ENCODE measurements at regions not wholly inside any gene's neighbourhood (a gene's known extent, or its start where the extent isn't known, plus 50 kb on each side); places are given as distances from the start of the nearest gene placed in this dataset.

DNA sequence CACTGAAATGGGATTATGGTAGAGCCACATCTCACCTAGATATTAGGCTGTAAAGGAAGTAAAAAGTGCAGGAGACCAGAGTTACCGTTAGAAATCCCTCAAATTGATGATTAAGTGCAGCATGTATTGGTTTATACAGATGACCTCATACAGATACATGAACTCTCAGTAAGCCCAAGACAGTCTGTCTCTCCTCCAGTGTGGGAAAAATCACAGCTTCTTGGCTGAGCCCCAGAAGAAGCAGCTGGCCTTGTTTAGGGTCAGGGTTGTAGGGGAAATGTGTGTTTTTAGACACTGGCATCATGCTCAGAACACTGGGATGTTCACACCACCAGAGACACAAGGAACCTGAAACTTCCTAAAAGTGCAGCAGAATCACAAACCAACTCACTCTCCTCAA is 135.9 kb downstream of the KATNIP start:
- no TSS peak for BruUV-seq (replicated peaks)
- no peaks in the 10 kb centered on the region for H4K20me1 ChIP-seq (ENCODE audit: insufficient read depth, low read length)
- peaks cover 5% of the 10 kb centered on the region; the same call in 1 of the 2 replicates for H3K4me1 ChIP-seq (ENCODE audit: control insufficient read depth, insufficient read depth, low read length)
- no peak overlapping the region for H2BK20ac ChIP-seq (ENCODE audit: low read depth, low read length)
- H2AK9ac ChIP-seq (replicated peaks; ENCODE audit: low read depth, low read length, poor library complexity) = no peak overlapping the region
- no peak overlapping the region for H3K18ac ChIP-seq (ENCODE audit: low read depth, low read length)
- H2BK15ac ChIP-seq (ENCODE audit: low read depth, low read length) = no peak overlapping the region
- no peak overlapping the region for H3K23ac ChIP-seq (ENCODE audit: low read depth, low read length)
- POLR2A ChIA-PET (ENCODE audit: unreplicated experiment) = no interaction called here
- peak overlapping the region; percentile 40; the same call in 1 of the 2 replicates for H3K4me2 ChIP-seq (ENCODE audit: low read depth, low read length)
- H2AK5ac ChIP-seq (ENCODE audit: low read depth, low read length) = no peak overlapping the region
- peaks cover 6% of the 10 kb centered on the region for H3K9me1 ChIP-seq (ENCODE audit: insufficient read depth, low read length)
- no peak overlapping the region for H3K4me3 ChIP-seq (ENCODE audit: insufficient read depth, low read depth, low read length)
- no peak overlapping the region for H3K56ac ChIP-seq (ENCODE audit: extremely low read depth, insufficient read depth, low read length)
- no peak overlapping the region for H4K8ac ChIP-seq (ENCODE audit: low read depth in 2 of 2, low read length in 2 of 2)
- TF ChIP-seq, protein P1, sequence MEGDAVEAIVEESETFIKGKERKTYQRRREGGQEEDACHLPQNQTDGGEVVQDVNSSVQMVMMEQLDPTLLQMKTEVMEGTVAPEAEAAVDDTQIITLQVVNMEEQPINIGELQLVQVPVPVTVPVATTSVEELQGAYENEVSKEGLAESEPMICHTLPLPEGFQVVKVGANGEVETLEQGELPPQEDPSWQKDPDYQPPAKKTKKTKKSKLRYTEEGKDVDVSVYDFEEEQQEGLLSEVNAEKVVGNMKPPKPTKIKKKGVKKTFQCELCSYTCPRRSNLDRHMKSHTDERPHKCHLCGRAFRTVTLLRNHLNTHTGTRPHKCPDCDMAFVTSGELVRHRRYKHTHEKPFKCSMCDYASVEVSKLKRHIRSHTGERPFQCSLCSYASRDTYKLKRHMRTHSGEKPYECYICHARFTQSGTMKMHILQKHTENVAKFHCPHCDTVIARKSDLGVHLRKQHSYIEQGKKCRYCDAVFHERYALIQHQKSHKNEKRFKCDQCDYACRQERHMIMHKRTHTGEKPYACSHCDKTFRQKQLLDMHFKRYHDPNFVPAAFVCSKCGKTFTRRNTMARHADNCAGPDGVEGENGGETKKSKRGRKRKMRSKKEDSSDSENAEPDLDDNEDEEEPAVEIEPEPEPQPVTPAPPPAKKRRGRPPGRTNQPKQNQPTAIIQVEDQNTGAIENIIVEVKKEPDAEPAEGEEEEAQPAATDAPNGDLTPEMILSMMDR (conservative IDR thresholded peaks at IDR 0.05; ENCODE audit: low read depth, low read length) = no peak
- TF ChIP-seq RCOR1 (IDR thresholded peaks at IDR 0.05; ENCODE audit: insufficient replicate concordance, low read length) (peak; percentile 58), CHD1 (IDR thresholded peaks at IDR 0.05; ENCODE audit: low read depth, low read length) (no peak), BHLHE40 (IDR thresholded peaks at IDR 0.05; ENCODE audit: low read depth, low read length) (no peak)
- ATAC-seq (ENCODE audit: low read depth) = peak; percentile 83
- no peaks in the 10 kb centered on the region for H3K9me3 ChIP-seq (ENCODE audit: control insufficient read depth, insufficient read depth, low read length)
- H3K14ac ChIP-seq (replicated peaks; ENCODE audit: low read depth, low read length) = no peak overlapping the region
- no peak overlapping the region for H4K5ac ChIP-seq (ENCODE audit: low read depth, low read length)
- WGBS, 2 experiments (ENCODE audit: extremely low coverage in 2 of 2, insufficient read length in 1 of 2) = no CpG with 5 or more reads among the region's 1 CpG
- in situ Hi-C loops (cut with MboI; ENCODE audit: low sequenced_read_pairs) = no loop called here
- H3K9ac ChIP-seq (ENCODE audit: low read depth, low read length) = no peak overlapping the region
- no peak overlapping the region for H3K4ac ChIP-seq (ENCODE audit: low read depth, low read length)
- H2BK5ac ChIP-seq (ENCODE audit: low read depth, low read length, poor library complexity, severe bottlenecking) = no peak overlapping the region
- CTCF ChIA-PET = no interaction called here
- intact Hi-C loops (cut with micrococcal nuclease) = no loop called here
- no peaks in the 10 kb centered on the region for H3K79me1 ChIP-seq (ENCODE audit: low read depth in 1 of 2, low read length in 2 of 2)
- H3K27me3 ChIP-seq (ENCODE audit: control insufficient read depth, insufficient read depth, low read length) = no peaks in the 10 kb centered on the region
- DNase-seq = peak; percentile 85
- dilution Hi-C loops (cut with HindIII; ENCODE audit: low sequenced_read_pairs, unreplicated experiment) = no loop called here
- no peak overlapping the region for H2BK120ac ChIP-seq (ENCODE audit: low read depth, low read length)
- no peak overlapping the region for H2AFZ ChIP-seq (replicated peaks; ENCODE audit: low read length, poor library complexity)
- H3K36me3 ChIP-seq (ENCODE audit: control insufficient read depth, insufficient read depth, low read length) = peaks cover 9% of the 10 kb centered on the region; the same call in 1 of the 2 replicates
- no peak overlapping the region for H3K27ac ChIP-seq (ENCODE audit: insufficient read depth, low read length)
- no peak overlapping the region for H4K91ac ChIP-seq (ENCODE audit: insufficient read depth, low read depth, low read length)

All from IMR-90 (cell line).